H1 (cell line): ENCODE measurements at regions not wholly inside any gene's neighbourhood (a gene's known extent, or its start where the extent isn't known, plus 50 kb on each side); places are given as distances from the start of the nearest gene placed in this dataset.
A peak's percentile ranks its signal among the peaks of the same experiment; 100 is the strongest.

ENCODE experiments used
- CTCF ChIA-PET: fragments of 300-600 bp; sonication (Branson Sonifier 250); formaldehyde crosslinking; loops from one replicate; lab custom pipeline; 2021; ENCODE audit not compliant: partially characterized antibody; lab: Charles Lee
- POLR2A ChIA-PET: fragments of 300-600 bp; sonication (Branson Sonifier 250); formaldehyde crosslinking; loops from one replicate; lab custom pipeline; 2021; ENCODE audit warnings: inconsistent platforms; ENCODE audit not compliant: partially characterized antibody; lab: Charles Lee
- DNase-seq, 2 experiments: peaks; one replicate each; pipeline versions ENCODE4 v3.0.0 to v3.0.0-alpha.2; 2010 to 2022; ENCODE audit warnings: low spot score in 2 of 2, low read depth in 1 of 2, mixed read lengths in 1 of 2
- FAIRE-seq: peaks from 2 replicates; lab custom pipeline; 2011; peaks lifted over from hg19 to GRCh38; lab: Jason Lieb, UNC
- H2AFZ ChIP-seq: 2 replicates; pipeline ENCODE4 v1.8.1; 2012; ENCODE audit warnings: low read length, inconsistent platforms
- H2AK5ac ChIP-seq: 2 replicates; pipeline ENCODE4 v1.6.1; 2013; ENCODE audit warnings: low read depth, low read length
- H2BK120ac ChIP-seq: replicated peaks from 2 replicates; pipeline ENCODE3; 2013; ENCODE audit warnings: low read depth, low read length, inconsistent platforms
- H2BK12ac ChIP-seq: 2 replicates; pipeline ENCODE4 v1.6.1; 2013; ENCODE audit warnings: low read depth, low read length
- H2BK15ac ChIP-seq: 2 replicates; pipeline ENCODE4 v1.6.1; 2013; ENCODE audit warnings: low read length
- H2BK20ac ChIP-seq: 2 replicates; pipeline ENCODE4 v1.6.1; 2013; ENCODE audit warnings: low read length
- H2BK5ac ChIP-seq: 2 replicates; pipeline ENCODE4 v1.6.1; 2013; ENCODE audit warnings: low read depth, low read length
- H3K14ac ChIP-seq: 2 replicates; pipeline ENCODE4 v1.6.1; 2013; ENCODE audit warnings: inconsistent platforms; ENCODE audit not compliant: insufficient read length
- H3K18ac ChIP-seq: 2 replicates; pipeline ENCODE4 v1.6.1; 2013; ENCODE audit warnings: low read length; ENCODE audit errors: extremely low read depth
- H3K23ac ChIP-seq: 2 replicates; pipeline ENCODE4 v1.6.1; 2013; ENCODE audit warnings: inconsistent platforms; ENCODE audit not compliant: insufficient read length
- H3K23me2 ChIP-seq: 2 replicates; pipeline ENCODE4 v1.6.1; 2013; ENCODE audit warnings: low read depth, low read length
- H3K27ac ChIP-seq: 2 replicates; pipeline ENCODE4 v1.6.1; 2011; ENCODE audit warnings: low read depth, low read length, inconsistent platforms
- H3K27me3 ChIP-seq, 4 experiments: replicated peaks in 1 of 4; 1 replicate in 1 of 4; 2 replicates in 3 of 4; pipeline versions ENCODE4 v1.6.1 to v1.8.1; 2011 to 2013; ENCODE audit warnings: low read length in 3 of 4, mild to moderate bottlenecking in 3 of 4, inconsistent platforms in 2 of 4, mixed read lengths in 2 of 4, moderate library complexity in 1 of 4; ENCODE audit not compliant: control insufficient read depth in 3 of 4, insufficient read depth in 3 of 4; ENCODE audit errors: extremely low read depth in 1 of 4
- H3K36me3 ChIP-seq, 4 experiments: 2 replicates each; pipeline versions ENCODE4 v1.6.1 to v1.8.1; 2011 to 2013; ENCODE audit warnings: mild to moderate bottlenecking in 4 of 4, low read length in 3 of 4, moderate library complexity in 2 of 4, control low read depth in 1 of 4, inconsistent platforms in 1 of 4; ENCODE audit not compliant: insufficient read depth in 4 of 4, control insufficient read depth in 2 of 4
- H3K4ac ChIP-seq: replicated peaks from 2 replicates; pipeline ENCODE3; 2013; ENCODE audit warnings: low read length, low read depth, mixed read lengths, inconsistent platforms; ENCODE audit not compliant: insufficient read length
- H3K4me1 ChIP-seq, 4 experiments: replicated peaks in 1 of 4; 1 replicate in 1 of 4; 2 replicates in 3 of 4; pipeline versions ENCODE4 v1.6.1 to v1.8.1; 2011 to 2013; ENCODE audit warnings: low read length in 3 of 4, inconsistent platforms in 2 of 4, mixed read lengths in 1 of 4; ENCODE audit not compliant: insufficient read depth in 4 of 4, control insufficient read depth in 3 of 4
- H3K4me2 ChIP-seq, 2 experiments: 2 replicates each; pipeline versions ENCODE4 v1.6.1 to v1.8.1; 2011 to 2013; ENCODE audit warnings: low read depth in 2 of 2, low read length in 2 of 2, control low read depth in 1 of 2, inconsistent platforms in 1 of 2, mild to moderate bottlenecking in 1 of 2; ENCODE audit not compliant: insufficient read depth in 1 of 2
- H3K4me3 ChIP-seq, 4 experiments: fragments of 200-600, 300-600 bp in 1 of 4; sonication (generic), shearing (Covaris generic), sonication (Bioruptor Twin) in 1 of 4; 2 replicates each; pipeline versions ENCODE4 v1.5.1 to v1.8.1; 2011 to 2016; ENCODE audit warnings: low read length in 4 of 4, low read depth in 3 of 4, control low read depth in 2 of 4, inconsistent platforms in 2 of 4, mild to moderate bottlenecking in 2 of 4, mixed read lengths in 1 of 4, moderate library complexity in 1 of 4; ENCODE audit not compliant: insufficient read depth in 2 of 4; ENCODE audit errors: extremely low read depth in 1 of 4
- H3K56ac ChIP-seq: replicated peaks from 2 replicates; pipeline ENCODE3; 2013; ENCODE audit warnings: low read depth, mild to moderate bottlenecking, mixed read lengths, low read length, inconsistent platforms; ENCODE audit not compliant: insufficient read length
- H3K79me1 ChIP-seq: 2 replicates; pipeline ENCODE4 v1.6.1; 2013; ENCODE audit warnings: low read depth, low read length, control low read depth
- H3K79me2 ChIP-seq, 2 experiments: 2 replicates each; pipeline versions ENCODE4 v1.6.1 to v1.8.1; 2012 to 2013; ENCODE audit warnings: low read length in 2 of 2, mild to moderate bottlenecking in 2 of 2, inconsistent platforms in 1 of 2; ENCODE audit not compliant: insufficient read depth in 2 of 2, control insufficient read depth in 1 of 2
- H3K9ac ChIP-seq, 4 experiments: replicated peaks in 1 of 4; 1 replicate in 1 of 4; 2 replicates in 3 of 4; pipeline versions ENCODE4 v1.6.1 to v1.8.1; 2011 to 2013; ENCODE audit warnings: low read depth in 3 of 4, low read length in 3 of 4, control low read depth in 2 of 4, mild to moderate bottlenecking in 2 of 4, moderate library complexity in 2 of 4, inconsistent platforms in 1 of 4; ENCODE audit errors: extremely low read depth in 1 of 4
- H3K9me3 ChIP-seq, 2 experiments: 2 replicates each; pipeline versions ENCODE4 v1.6.1 to v1.8.1; 2012 to 2013; ENCODE audit warnings: mild to moderate bottlenecking in 2 of 2, moderate library complexity in 2 of 2, control low read depth in 1 of 2, inconsistent platforms in 1 of 2, low read depth in 1 of 2, low read length in 1 of 2, mixed read lengths in 1 of 2; ENCODE audit not compliant: insufficient read depth in 2 of 2
- H4K20me1 ChIP-seq, 2 experiments: replicated peaks in 1 of 2; 2 replicates each; pipeline versions ENCODE3 to v1.8.1; 2011 to 2013; ENCODE audit warnings: inconsistent platforms in 2 of 2, low read length in 2 of 2, mild to moderate bottlenecking in 1 of 2; ENCODE audit not compliant: insufficient read depth in 2 of 2, control insufficient read depth in 1 of 2
- H4K5ac ChIP-seq: 2 replicates; pipeline ENCODE4 v1.6.1; 2013; ENCODE audit warnings: low read length, low read depth, mixed read lengths, inconsistent platforms; ENCODE audit not compliant: insufficient read length
- H4K8ac ChIP-seq: 2 replicates; pipeline ENCODE4 v1.8.0; 2013; ENCODE audit warnings: mild to moderate bottlenecking, moderate library complexity, low read length, inconsistent platforms; ENCODE audit not compliant: insufficient read depth; ENCODE audit errors: extremely low read depth
- H4K91ac ChIP-seq: replicated peaks from 2 replicates; pipeline ENCODE3; 2013; ENCODE audit warnings: low read length, mixed read lengths, inconsistent platforms; ENCODE audit not compliant: insufficient read length
- ASH2L ChIP-seq: fragments of 200-600, 300-600 bp; sonication (generic); IDR thresholded peaks from one replicate; pipeline ENCODE4 v1.7.1; 2017; ENCODE audit warnings: low read length
- CBX8 ChIP-seq: fragments of 300-800, 300-1000 bp; sonication (generic); IDR thresholded peaks from 2 replicates; pipeline ENCODE4 v1.7.1; 2016; ENCODE audit warnings: low read depth, low read length, borderline replicate concordance
- EP300 ChIP-seq, 2 experiments: IDR thresholded peaks; 1 replicate in 1 of 2; 2 replicates in 1 of 2; pipeline ENCODE4 v1.6.1; 2011 to 2012; ENCODE audit warnings: low read depth in 2 of 2, low read length in 2 of 2, mild to moderate bottlenecking in 2 of 2, borderline replicate concordance in 1 of 2, inconsistent platforms in 1 of 2, moderate library complexity in 1 of 2
- MAFK ChIP-seq: IDR thresholded peaks from 2 replicates; pipeline ENCODE4 v1.6.1; 2012; ENCODE audit warnings: low read depth, mild to moderate bottlenecking, improper control_type of control experiment, low read length
- POLR2A ChIP-seq, 2 experiments: IDR thresholded peaks; 1 replicate in 1 of 2; 2 replicates in 1 of 2; pipeline ENCODE4 v1.6.1; 2011; ENCODE audit warnings: low read depth in 2 of 2, low read length in 2 of 2, mild to moderate bottlenecking in 2 of 2; ENCODE audit errors: control extremely low read depth in 1 of 2
- RXRA ChIP-seq: IDR thresholded peaks from 2 replicates; pipeline ENCODE4 v1.6.1; 2011; ENCODE audit warnings: low read depth, mild to moderate bottlenecking, low read length, moderate library complexity; ENCODE audit not compliant: insufficient read depth
- SIN3A ChIP-seq, 2 experiments: IDR thresholded peaks in 1 of 2; conservative IDR thresholded peaks in 1 of 2; 2 replicates each; pipeline ENCODE4 v1.6.1; 2011 to 2012; ENCODE audit warnings: low read length in 2 of 2, improper control_type of control experiment in 1 of 2, low read depth in 1 of 2, mild to moderate bottlenecking in 1 of 2
- SIX5 ChIP-seq: IDR thresholded peaks from 2 replicates; pipeline ENCODE4 v1.6.1; 2011; ENCODE audit warnings: mild to moderate bottlenecking, low read depth, low read length
- WGBS, 2 experiments: shearing (Covaris generic) in 1 of 2; methylation state at CpG; one replicate each; pipeline versions ENCODE4 v1.1.6 to v1.1.7; 2013 to 2015; ENCODE audit warnings: low lambda C conversion rate in 2 of 2, mixed read lengths in 2 of 2, inconsistent platforms in 1 of 2, low coverage in 1 of 2, missing lambda C conversion rate in 1 of 2; ENCODE audit not compliant: insufficient replicate concordance in 2 of 2, insufficient coverage in 1 of 2, insufficient read length in 1 of 2; ENCODE audit errors: extremely low coverage in 1 of 2, missing lambda C conversion rate in 1 of 2; 5-methylcytosine and 5-hydroxymethylcytosine counted together

DNA sequence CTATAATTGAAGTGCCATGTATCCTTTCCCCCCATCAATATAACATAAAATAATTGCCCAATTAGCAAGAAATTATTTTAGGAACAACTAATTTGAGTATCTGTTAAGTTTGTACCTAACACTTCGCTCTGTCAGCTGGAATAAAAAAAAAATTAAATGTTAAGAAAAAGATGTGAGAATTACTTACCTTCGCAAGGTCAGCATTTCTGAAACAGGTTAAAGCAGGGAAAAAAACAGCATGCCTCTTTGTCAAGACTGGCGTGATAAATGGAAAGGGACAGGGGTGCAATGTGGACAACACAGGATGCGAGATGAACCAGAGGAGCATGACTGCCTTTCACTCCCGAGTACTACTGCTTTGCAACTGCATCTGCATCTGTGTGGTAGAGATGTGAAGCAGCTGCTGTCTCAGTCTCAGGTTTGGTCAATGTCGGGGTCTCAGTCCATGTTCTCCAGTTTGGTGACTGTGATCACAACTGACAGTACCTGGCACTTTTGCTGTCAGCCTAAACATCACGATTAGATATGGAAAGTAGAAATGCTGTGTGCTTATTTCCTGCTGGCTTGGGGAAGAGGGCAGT lies 565.4 kb upstream of the LRRTM1 start:
- CTCF ChIA-PET, result no interaction called here

More for the DNA sequence above, 565.4 kb upstream of the LRRTM1 start:
- no peak for DNase-seq
- Histone ChIP-seq H2BK20ac (peak overlapping the region; percentile 99; the same call in 1 of the 2 replicates), H2BK120ac (no peak overlapping the region), H4K20me1 (no peaks in the 10 kb centered on the region), H2BK12ac (peak overlapping the region; percentile 96; the same call in 1 of the 2 replicates), H3K4ac (no peak overlapping the region), H4K91ac (peak overlapping the region; percentile 7), H3K23ac (no peak overlapping the region), H3K27ac (no peak overlapping the region), H2BK5ac (peak overlapping the region; percentile 79; the same call in 1 of the 2 replicates), H4K8ac (no peak overlapping the region), H3K79me1 (no peaks in the 10 kb centered on the region), H3K4me1 (peaks cover 0 to 21% (median 0%) of the 10 kb centered on the region in 4 experiments; a peak in 2 of 7 replicates), H3K79me2 (no peaks in the 10 kb centered on the region), H2BK15ac (0 out of 2 replicates have a peak overlapping the region, but pooled peaks have one; percentile 6), H3K36me3 (no peaks in the 10 kb centered on the region), H2AK5ac (peak overlapping the region; percentile 71), H3K27me3 (no peaks in the 10 kb centered on the region), H3K9ac (no peak overlapping the region), H4K5ac (no peak overlapping the region), H3K9me3 (no peaks in the 10 kb centered on the region; a peak in 1 of 4 replicates), H3K14ac (no peak overlapping the region), H2AFZ (peak overlapping the region; percentile 99), H3K4me2 (no peak overlapping the region), H3K23me2 (no peaks in the 10 kb centered on the region), H3K56ac (no peak overlapping the region), H3K18ac (peak overlapping the region; percentile 62; the same call in 1 of the 2 replicates), H3K4me3 (no peak overlapping the region)
- no peak for FAIRE-seq
- POLR2A ChIA-PET, result no interaction called here
- 89% methylated on average over 7 of the region's 7 CpGs; no CpG with 5 or more reads in 1 of the 2 experiments for WGBS, 2 experiments
- no peak for TF ChIP-seq CBX8
- TF ChIP-seq SIN3A (conservative IDR thresholded peaks at IDR 0.05 in 1 of 2, IDR thresholded peaks at IDR 0.05 in 1 of 2; ENCODE audit: low read depth in 1 of 2, low read length in 2 of 2), result no peak
- no peak for TF ChIP-seq SIX5
- no peak for TF ChIP-seq EP300 (IDR thresholded peaks at IDR 0.05; ENCODE audit: borderline replicate concordance in 1 of 2, low read depth in 2 of 2, low read length in 2 of 2)
- TF ChIP-seq MAFK, result peak; percentile 32; the same call in 1 of the 2 replicates
- no peak for TF ChIP-seq POLR2A (IDR thresholded peaks at IDR 0.05; ENCODE audit: control extremely low read depth in 1 of 2, low read depth in 2 of 2, low read length in 2 of 2)
- no peak for TF ChIP-seq ASH2L
- TF ChIP-seq RXRA, result no peak
